Activated T-helper 1 cell treated with anti-CD3 and anti-CD28 coated beads, Interleukin-12 subunit alpha, Interleukin-12 subunit beta, Interleukin-2, Interleukin-4 antibody, amounts not matched to agents 30 ng/mL and 10 ng/mL and 1 ng/mL, durations not matched to agents 14 hours and 24 hours and 36 hours (primary cell): ENCODE measurements at regions not wholly inside any gene's neighbourhood (a gene's known extent, or its start where the extent isn't known, plus 50 kb on each side); places are given as distances from the start of the nearest gene placed in this dataset.

ENCODE experiments used
- DNase-seq: peaks from one replicate; pipeline ENCODE4 v3.0.0; 2021; ENCODE audit warnings: low spot score
- H3K27ac Mint-ChIP-seq: one replicate; pipeline ENCODE4 v1.8.0; 2021; ENCODE audit warnings: mild to moderate bottlenecking, mixed read lengths
- H3K27me3 Mint-ChIP-seq: one replicate; pipeline ENCODE4 v1.8.0; 2022; ENCODE audit warnings: mild to moderate bottlenecking, moderate library complexity, mixed read lengths; ENCODE audit not compliant: insufficient read depth
- H3K36me3 Mint-ChIP-seq: one replicate; pipeline ENCODE4 v1.8.0; 2021; ENCODE audit warnings: low read depth, mixed read lengths
- H3K4me1 Mint-ChIP-seq: one replicate; pipeline ENCODE4 v1.8.0; 2021; ENCODE audit warnings: low read depth, mixed read lengths
- H3K4me3 Mint-ChIP-seq: one replicate; pipeline ENCODE4 v1.8.0; 2021; ENCODE audit warnings: mild to moderate bottlenecking, moderate library complexity, mixed read lengths
- H3K9me3 Mint-ChIP-seq: one replicate; pipeline ENCODE4 v1.8.0; 2021; ENCODE audit warnings: mixed read lengths
- intact Hi-C: fragments of 100-400 bp; cut with micrococcal nuclease; formaldehyde crosslinking; loops from one replicate; pipeline ENCODE4 v1.15.1; 2024

- Mint-ChIP-seq H3K27me3 (peaks cover 42% of the 10 kb centered on the region), H3K4me1 (no peaks in the 10 kb centered on the region), H3K4me3 (no peak overlapping the region), H3K9me3 (no peaks in the 10 kb centered on the region), H3K36me3 (no peaks in the 10 kb centered on the region), H3K27ac (no peak overlapping the region)
- intact Hi-C loops = no loop called here
- no peak for DNase-seq
Observed at GRCh38 chr11:116579031-116579653, 193.6 kb downstream of the BUD13 start.

DNA sequence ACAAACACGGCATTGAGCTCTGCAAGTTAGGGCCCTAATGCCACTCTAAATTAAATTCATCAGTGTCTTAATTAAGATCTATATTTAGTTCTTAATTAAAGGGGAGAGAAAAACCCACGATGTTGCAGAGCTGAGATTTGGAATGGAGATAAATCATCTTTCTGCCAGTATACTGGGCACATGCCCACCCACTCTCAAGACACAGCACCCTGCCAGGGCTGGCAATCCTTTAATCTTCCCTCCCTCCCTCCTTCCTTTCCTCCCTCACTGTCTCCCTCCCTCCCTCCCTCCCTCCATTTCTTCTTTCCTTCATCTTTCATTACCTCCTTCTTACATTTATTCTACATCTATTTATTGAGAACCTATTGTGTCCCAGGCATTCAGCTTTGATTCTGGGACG, 194.8 kb downstream of the BUD13 start:
- no peaks in the 10 kb centered on the region for H3K4me1 Mint-ChIP-seq
- no peak overlapping the region for H3K4me3 Mint-ChIP-seq
- DNase-seq = no peak
- H3K36me3 Mint-ChIP-seq = no peaks in the 10 kb centered on the region
- peaks cover 41% of the 10 kb centered on the region for H3K27me3 Mint-ChIP-seq
- no peaks in the 10 kb centered on the region for H3K9me3 Mint-ChIP-seq
- intact Hi-C loops = no loop called here
- H3K27ac Mint-ChIP-seq = no peak overlapping the region

DNA sequence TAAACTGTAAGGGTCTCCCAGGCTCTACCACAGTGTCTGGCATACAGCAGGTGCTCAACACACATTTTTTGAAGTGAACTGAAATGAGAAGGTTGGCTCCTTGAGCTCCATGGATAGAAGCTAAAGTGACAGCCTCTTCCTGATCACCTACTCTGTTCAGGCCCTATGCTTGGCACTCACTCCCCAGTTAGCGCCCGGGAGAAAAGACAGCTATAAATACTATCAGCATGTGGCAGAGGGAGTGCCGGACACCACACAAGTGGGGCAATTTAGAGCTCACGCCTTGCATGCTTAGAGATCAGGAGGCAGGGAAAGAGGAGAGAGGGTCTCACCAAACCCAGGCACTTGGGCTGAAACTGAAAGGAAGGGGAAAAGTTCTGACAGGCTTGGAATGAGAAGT, 195.5 kb downstream of the BUD13 start:
- no peak for DNase-seq
- Mint-ChIP-seq H3K27ac (no peak overlapping the region), H3K4me1 (no peaks in the 10 kb centered on the region), H3K4me3 (no peak overlapping the region), H3K27me3 (peaks cover 40% of the 10 kb centered on the region), H3K9me3 (no peaks in the 10 kb centered on the region), H3K36me3 (no peaks in the 10 kb centered on the region)
- intact Hi-C loops = no loop called here

DNA sequence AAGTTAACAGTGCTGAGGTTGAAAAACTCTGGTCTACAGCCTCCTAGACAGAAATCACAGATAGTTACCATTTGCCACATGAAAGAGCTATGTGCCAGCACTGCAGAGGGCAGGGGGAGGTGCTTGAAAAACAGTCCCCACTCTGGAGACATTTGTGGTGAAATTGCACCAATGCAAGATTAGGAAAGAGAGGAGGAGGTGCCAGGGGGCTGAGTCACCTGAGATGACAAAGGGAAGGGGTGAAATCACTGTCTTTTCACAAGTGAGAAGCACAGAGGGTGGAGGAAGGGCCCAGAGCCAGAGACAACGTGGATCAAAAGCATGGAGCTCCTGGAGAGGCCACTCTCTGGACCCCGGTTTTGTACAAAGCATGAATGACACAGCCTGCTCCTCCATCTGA, 196.3 kb downstream of the BUD13 start:
- Mint-ChIP-seq H3K4me3 (no peak overlapping the region), H3K9me3 (no peaks in the 10 kb centered on the region), H3K36me3 (no peaks in the 10 kb centered on the region), H3K4me1 (no peaks in the 10 kb centered on the region), H3K27ac (no peak overlapping the region), H3K27me3 (peaks cover 32% of the 10 kb centered on the region)
- DNase-seq = no peak
- intact Hi-C loops = no loop called here

DNA sequence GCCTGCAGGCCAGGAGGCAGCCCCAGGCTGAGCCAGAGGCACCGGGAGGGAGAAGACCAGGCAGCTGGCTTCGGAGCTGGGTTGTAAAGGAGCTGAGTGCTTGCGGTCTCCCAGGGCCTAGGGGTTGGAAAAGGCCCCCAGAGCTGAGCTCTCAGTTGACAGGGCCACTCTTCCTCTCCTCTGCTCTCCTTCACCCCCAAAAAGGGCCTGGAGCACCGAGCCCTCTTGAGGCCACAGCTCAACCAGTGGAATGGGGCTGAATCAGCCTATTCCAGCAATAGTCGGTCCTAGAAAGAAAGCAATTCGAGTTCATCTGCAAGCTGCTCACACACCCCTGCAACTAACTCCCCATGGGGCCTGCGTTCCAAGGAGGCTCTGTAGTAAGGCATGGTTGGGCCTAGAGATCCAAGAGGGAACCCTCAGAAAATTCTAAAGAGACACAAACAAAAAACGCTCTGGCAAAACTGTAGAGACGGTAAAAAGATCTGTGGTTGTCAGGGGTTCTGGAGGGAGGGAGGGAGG, 205.0 kb downstream of the BUD13 start:
- H3K4me1 Mint-ChIP-seq = no peaks in the 10 kb centered on the region
- no peak overlapping the region for H3K4me3 Mint-ChIP-seq
- H3K36me3 Mint-ChIP-seq = no peaks in the 10 kb centered on the region
- no peaks in the 10 kb centered on the region for H3K9me3 Mint-ChIP-seq
- DNase-seq = no peak
- intact Hi-C loops = no loop called here
- no peaks in the 10 kb centered on the region for H3K27me3 Mint-ChIP-seq
- no peak overlapping the region for H3K27ac Mint-ChIP-seq

DNA sequence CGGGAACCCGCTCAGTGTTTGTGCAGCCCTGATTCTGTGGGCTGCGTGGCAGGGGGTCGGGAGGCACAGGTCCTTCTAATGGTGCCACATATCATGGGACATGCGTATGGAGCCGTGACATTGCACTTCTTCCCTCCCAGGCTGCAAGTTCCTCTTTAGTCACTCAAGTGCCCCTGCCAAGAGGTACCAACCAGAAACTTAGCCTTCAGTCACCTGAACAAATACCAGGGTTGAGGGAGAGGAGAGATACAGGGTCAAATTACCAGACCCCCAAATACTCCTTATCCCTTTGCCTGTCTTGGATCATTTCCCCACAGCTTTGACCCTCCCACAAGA, 209.1 kb downstream of the BUD13 start:
- Mint-ChIP-seq H3K4me1 (no peaks in the 10 kb centered on the region), H3K9me3 (no peaks in the 10 kb centered on the region), H3K4me3 (no peak overlapping the region), H3K27me3 (no peaks in the 10 kb centered on the region), H3K36me3 (no peaks in the 10 kb centered on the region), H3K27ac (no peak overlapping the region)
- intact Hi-C loops = no loop called here
- no peak for DNase-seq

DNA sequence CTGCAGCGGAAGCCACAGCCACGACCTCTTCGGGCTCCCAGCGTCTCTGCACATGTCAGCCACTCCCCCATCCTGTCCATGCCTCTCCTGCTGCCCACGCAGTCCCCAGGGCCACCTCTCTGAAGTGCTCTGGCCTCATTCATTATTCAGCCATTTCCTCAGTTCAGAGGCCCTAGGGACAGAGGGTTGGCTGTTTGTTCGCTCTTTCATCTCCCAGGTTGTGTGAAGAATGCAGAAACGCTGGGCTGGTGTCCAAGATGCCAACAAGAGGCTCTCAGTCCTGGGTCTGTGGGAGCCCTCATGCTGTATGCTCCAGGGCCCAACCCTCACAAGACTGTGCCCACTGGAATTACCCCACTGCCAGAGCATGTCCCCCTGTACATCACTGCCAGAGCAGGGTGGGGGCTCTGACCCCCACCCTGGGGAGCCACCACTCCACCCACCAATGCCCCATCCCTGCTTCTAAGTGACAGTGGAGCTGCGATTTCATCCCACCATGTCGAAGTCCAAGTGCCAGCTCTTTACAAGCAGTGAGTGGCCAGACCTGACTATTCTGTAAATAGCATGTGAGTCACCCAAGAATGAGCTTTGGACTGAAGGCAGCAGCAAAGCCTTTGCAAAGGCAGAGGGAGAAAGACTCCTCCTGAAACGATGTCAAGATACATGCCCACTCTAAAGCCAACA, 209.6 kb downstream of the BUD13 start:
- Mint-ChIP-seq H3K36me3 (no peaks in the 10 kb centered on the region), H3K9me3 (no peaks in the 10 kb centered on the region), H3K4me1 (no peaks in the 10 kb centered on the region), H3K27me3 (no peaks in the 10 kb centered on the region), H3K4me3 (no peak overlapping the region), H3K27ac (no peak overlapping the region)
- intact Hi-C loops = no loop called here
- DNase-seq = no peak

GRCh38 chr11:116560589-116560988, 212.2 kb downstream of the BUD13 start:
- H3K4me1 Mint-ChIP-seq = no peaks in the 10 kb centered on the region
- no peak overlapping the region for H3K27ac Mint-ChIP-seq
- H3K36me3 Mint-ChIP-seq = no peaks in the 10 kb centered on the region
- intact Hi-C loops = no loop called here
- no peak for DNase-seq
- no peaks in the 10 kb centered on the region for H3K9me3 Mint-ChIP-seq
- H3K4me3 Mint-ChIP-seq = no peak overlapping the region
- peaks cover 2% of the 10 kb centered on the region for H3K27me3 Mint-ChIP-seq

DNA sequence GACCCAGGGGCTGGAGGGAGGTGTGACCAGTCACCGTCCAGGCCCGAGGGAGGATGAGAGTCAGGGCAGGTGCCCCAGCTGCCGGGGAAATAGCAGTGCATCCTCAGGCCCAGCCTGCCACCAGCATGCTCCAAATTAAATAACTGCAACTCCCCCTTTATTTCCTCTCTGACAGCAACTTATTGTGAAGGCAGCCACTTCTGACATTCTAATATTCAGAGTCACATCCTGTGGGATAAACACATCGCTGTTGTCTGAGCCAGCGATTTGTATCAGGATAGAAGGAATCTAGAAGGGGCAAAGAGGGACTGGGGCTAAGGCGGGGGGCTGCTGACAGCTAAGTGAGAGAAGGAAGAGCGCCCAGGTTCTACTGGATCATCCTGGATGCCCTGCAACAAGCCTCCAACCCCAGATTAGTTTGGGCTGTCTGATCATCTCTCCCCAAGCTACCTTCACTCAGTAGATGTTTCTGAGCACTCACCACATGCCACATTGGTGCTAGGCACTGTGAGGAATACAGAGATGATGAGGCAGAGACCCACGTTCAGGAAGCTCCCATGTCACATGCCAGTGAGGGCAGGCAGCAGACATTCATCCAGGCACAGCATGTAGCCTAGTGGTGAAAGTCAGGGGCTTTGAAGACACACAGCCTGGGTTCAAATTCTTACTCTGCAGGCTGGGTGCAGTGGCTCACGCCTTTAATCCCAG, 214.1 kb downstream of the BUD13 start:
- no peaks in the 10 kb centered on the region for H3K9me3 Mint-ChIP-seq
- intact Hi-C loops = no loop called here
- H3K36me3 Mint-ChIP-seq = no peaks in the 10 kb centered on the region
- no peak overlapping the region for H3K27ac Mint-ChIP-seq
- H3K27me3 Mint-ChIP-seq = peaks cover 2% of the 10 kb centered on the region
- DNase-seq = no peak
- H3K4me3 Mint-ChIP-seq = no peak overlapping the region
- no peaks in the 10 kb centered on the region for H3K4me1 Mint-ChIP-seq

- Mint-ChIP-seq H3K27me3 (peaks cover 3% of the 10 kb centered on the region), H3K4me1 (no peaks in the 10 kb centered on the region), H3K9me3 (no peaks in the 10 kb centered on the region), H3K4me3 (no peak overlapping the region), H3K36me3 (no peaks in the 10 kb centered on the region), H3K27ac (no peak overlapping the region)
- DNase-seq = no peak
- intact Hi-C loops = no loop called here
Observed at GRCh38 chr11:116557282-116557681, 215.5 kb downstream of the BUD13 start.

DNA sequence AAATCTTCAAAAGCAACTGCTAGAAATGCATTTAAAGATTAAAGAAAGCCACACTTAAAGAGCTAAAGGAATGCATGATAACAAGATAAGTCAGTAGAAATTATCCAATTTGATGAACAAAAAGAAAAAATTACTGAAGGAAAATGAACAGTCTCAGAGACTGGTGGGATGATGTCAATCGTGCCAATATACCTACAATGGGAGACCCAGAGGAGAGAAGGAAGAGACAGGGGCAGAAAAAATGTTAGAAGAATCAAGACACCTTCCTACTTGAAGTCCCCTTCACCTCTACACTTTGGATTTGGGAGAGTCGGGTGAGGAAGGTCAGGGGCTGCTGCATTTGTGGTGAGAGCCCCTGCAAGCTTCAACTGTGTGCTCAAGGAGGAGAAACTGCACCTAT, 216.3 kb downstream of the BUD13 start:
- H3K4me1 Mint-ChIP-seq = no peaks in the 10 kb centered on the region
- DNase-seq = no peak
- peaks cover 3% of the 10 kb centered on the region for H3K27me3 Mint-ChIP-seq
- H3K27ac Mint-ChIP-seq = no peak overlapping the region
- H3K36me3 Mint-ChIP-seq = no peaks in the 10 kb centered on the region
- intact Hi-C loops = no loop called here
- no peaks in the 10 kb centered on the region for H3K9me3 Mint-ChIP-seq
- no peak overlapping the region for H3K4me3 Mint-ChIP-seq

DNA sequence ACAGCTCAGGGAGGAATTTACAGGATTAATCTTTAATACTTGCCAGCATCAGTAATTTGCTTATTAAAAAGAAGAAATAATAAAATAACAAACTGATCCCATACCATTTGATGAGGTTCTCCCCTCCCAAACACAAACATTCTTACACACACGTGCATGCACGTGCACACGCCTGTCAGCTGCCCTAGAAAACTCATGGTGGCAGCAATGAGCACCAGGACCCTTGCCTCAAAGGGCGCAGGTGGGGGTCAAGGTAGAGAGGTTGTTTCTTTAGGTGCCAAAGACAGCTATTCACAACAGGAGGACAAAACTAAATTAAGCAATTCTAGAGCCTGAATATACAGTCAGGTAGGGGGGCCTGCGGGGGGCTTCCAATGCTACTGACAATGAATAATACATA, 219.3 kb downstream of the BUD13 start:
- Mint-ChIP-seq H3K27ac (no peak overlapping the region), H3K27me3 (peaks cover 6% of the 10 kb centered on the region), H3K4me3 (no peak overlapping the region), H3K9me3 (no peaks in the 10 kb centered on the region), H3K36me3 (no peaks in the 10 kb centered on the region), H3K4me1 (no peaks in the 10 kb centered on the region)
- intact Hi-C loops = no loop called here
- no peak for DNase-seq

GRCh38 chr11:116551576-116551975, 221.2 kb downstream of the BUD13 start:
- DNase-seq = no peak
- H3K4me3 Mint-ChIP-seq = no peak overlapping the region
- intact Hi-C loops = no loop called here
- no peaks in the 10 kb centered on the region for H3K36me3 Mint-ChIP-seq
- no peaks in the 10 kb centered on the region for H3K4me1 Mint-ChIP-seq
- H3K27me3 Mint-ChIP-seq = peaks cover 6% of the 10 kb centered on the region
- H3K27ac Mint-ChIP-seq = no peak overlapping the region
- H3K9me3 Mint-ChIP-seq = no peaks in the 10 kb centered on the region
